OCI-LY7 (cell line): ENCODE measurements at regions not wholly inside any gene's neighbourhood (a gene's known extent, or its start where the extent isn't known, plus 50 kb on each side); places are given as distances from the start of the nearest gene placed in this dataset.

Source experiments
- EZH2phosphoT487 ChIP-seq: fragments of 200-600 bp; sonication (generic); IDR thresholded peaks from 2 replicates; pipeline ENCODE4 v1.6.1; 2018; ENCODE audit warnings: low read depth, borderline replicate concordance, mild to moderate bottlenecking, mixed run types, antibody characterized with exemption, low read length, moderate library complexity, mixed read lengths
- TF ChIP-seq, protein P1 (sequence below): fragments of 200-600 bp; sonication (generic); conservative IDR thresholded peaks from 2 replicates; pipeline ENCODE4 v1.5.1; 2014; ENCODE audit warnings: mild to moderate bottlenecking, antibody characterized with exemption, low read length, moderate library complexity, mixed read lengths

GRCh38 chr6:98024359-98024758 is 741.3 kb upstream of the MMS22L start:
- TF ChIP-seq, protein P1, sequence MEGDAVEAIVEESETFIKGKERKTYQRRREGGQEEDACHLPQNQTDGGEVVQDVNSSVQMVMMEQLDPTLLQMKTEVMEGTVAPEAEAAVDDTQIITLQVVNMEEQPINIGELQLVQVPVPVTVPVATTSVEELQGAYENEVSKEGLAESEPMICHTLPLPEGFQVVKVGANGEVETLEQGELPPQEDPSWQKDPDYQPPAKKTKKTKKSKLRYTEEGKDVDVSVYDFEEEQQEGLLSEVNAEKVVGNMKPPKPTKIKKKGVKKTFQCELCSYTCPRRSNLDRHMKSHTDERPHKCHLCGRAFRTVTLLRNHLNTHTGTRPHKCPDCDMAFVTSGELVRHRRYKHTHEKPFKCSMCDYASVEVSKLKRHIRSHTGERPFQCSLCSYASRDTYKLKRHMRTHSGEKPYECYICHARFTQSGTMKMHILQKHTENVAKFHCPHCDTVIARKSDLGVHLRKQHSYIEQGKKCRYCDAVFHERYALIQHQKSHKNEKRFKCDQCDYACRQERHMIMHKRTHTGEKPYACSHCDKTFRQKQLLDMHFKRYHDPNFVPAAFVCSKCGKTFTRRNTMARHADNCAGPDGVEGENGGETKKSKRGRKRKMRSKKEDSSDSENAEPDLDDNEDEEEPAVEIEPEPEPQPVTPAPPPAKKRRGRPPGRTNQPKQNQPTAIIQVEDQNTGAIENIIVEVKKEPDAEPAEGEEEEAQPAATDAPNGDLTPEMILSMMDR: no peak
- no peak for TF ChIP-seq EZH2phosphoT487
